ENCODE measurements at regions not wholly inside any gene's neighbourhood (a gene's known extent, or its start where the extent isn't known, plus 50 kb on each side); places are given as distances from the start of the nearest gene placed in this dataset.

- H3K36me3 ChIP-seq (ENCODE audit: control insufficient read depth in 1 of 2, insufficient read depth in 2 of 2, low read length in 1 of 2), result no peaks in the 10 kb centered on the region
- no peak overlapping the region for H3K4me3 ChIP-seq (ENCODE audit: low read length in 2 of 2)
- no peaks in the 10 kb centered on the region for H3K4me1 ChIP-seq (ENCODE audit: control insufficient read depth in 1 of 2, insufficient read depth in 2 of 2, low read length in 2 of 2)
- peaks cover 1% of the 10 kb centered on the region for H3K9me3 ChIP-seq (ENCODE audit: control insufficient read depth, low read length)
- no peaks in the 10 kb centered on the region for H3K27me3 ChIP-seq (ENCODE audit: control insufficient read depth in 1 of 2, insufficient read depth in 2 of 2, low read length in 1 of 2)
- intact Hi-C loops (cut with DNase I), result no loop called here
- no peak overlapping the region for H3K27ac ChIP-seq (ENCODE audit: low read depth in 1 of 2, low read length in 2 of 2)
- ATAC-seq (ENCODE audit: low FRiP score) (no peak), DNase-seq (no peak)
- WGBS, 2 donors, result 88 to 93% methylated on average over 1 of the region's 1 CpG
These were observed 255.9 kb downstream of the GALR1 start for GRCh38 chr18:77505499-77505898.

- ATAC-seq (ENCODE audit: low FRiP score) (no peak), DNase-seq (no peak)
- H3K36me3 ChIP-seq (ENCODE audit: control insufficient read depth in 1 of 2, insufficient read depth in 2 of 2, low read length in 1 of 2), result no peaks in the 10 kb centered on the region
- 81 to 86% methylated on average over 5 of the region's 5 CpGs for WGBS, 2 donors
- peaks cover 1% of the 10 kb centered on the region for H3K9me3 ChIP-seq (ENCODE audit: control insufficient read depth, low read length)
- H3K27ac ChIP-seq (ENCODE audit: low read depth in 1 of 2, low read length in 2 of 2), result no peak overlapping the region
- H3K4me1 ChIP-seq (ENCODE audit: control insufficient read depth in 1 of 2, insufficient read depth in 2 of 2, low read length in 2 of 2), result no peaks in the 10 kb centered on the region
- no peaks in the 10 kb centered on the region for H3K27me3 ChIP-seq (ENCODE audit: control insufficient read depth in 1 of 2, insufficient read depth in 2 of 2, low read length in 1 of 2)
- intact Hi-C loops (cut with DNase I), result no loop called here
- H3K4me3 ChIP-seq (ENCODE audit: low read length in 2 of 2), result no peak overlapping the region
These were observed 262.5 kb downstream of the GALR1 start for GRCh38 chr18:77512152-77512551.

- Histone ChIP-seq H3K4me3 (ENCODE audit: low read length in 2 of 2) (no peak overlapping the region), H3K27me3 (ENCODE audit: control insufficient read depth in 1 of 2, insufficient read depth in 2 of 2, low read length in 1 of 2) (no peaks in the 10 kb centered on the region), H3K9me3 (ENCODE audit: control insufficient read depth, low read length) (peaks cover 3% of the 10 kb centered on the region), H3K27ac (ENCODE audit: low read depth in 1 of 2, low read length in 2 of 2) (no peak overlapping the region), H3K4me1 (ENCODE audit: control insufficient read depth in 1 of 2, insufficient read depth in 2 of 2, low read length in 2 of 2) (no peaks in the 10 kb centered on the region), H3K36me3 (ENCODE audit: control insufficient read depth in 1 of 2, insufficient read depth in 2 of 2, low read length in 1 of 2) (no peaks in the 10 kb centered on the region)
- intact Hi-C loops (cut with DNase I), result no loop called here
- ATAC-seq (ENCODE audit: low FRiP score), result no peak
- 90 to 94% methylated on average over 25 of the region's 25 CpGs for WGBS, 2 donors
- DNase-seq, result no peak
These were observed 268.3 kb downstream of the GALR1 start for GRCh38 chr18:77517901-77518300.

- WGBS, 2 donors, result 81 to 85% methylated on average over 5 of the region's 5 CpGs
These were observed 271.1 kb downstream of the GALR1 start for GRCh38 chr18:77520767-77521166.

GRCh38 chr18:77522051-77522675, 272.5 kb downstream of the GALR1 start:
- no peak overlapping the region for H3K27ac ChIP-seq (ENCODE audit: low read depth in 1 of 2, low read length in 2 of 2)
- 71 to 76% methylated on average over 9 of the region's 9 CpGs for WGBS, 2 donors
- no peak overlapping the region for H3K4me3 ChIP-seq (ENCODE audit: low read length in 2 of 2)
- ATAC-seq (ENCODE audit: low FRiP score) (no peak), DNase-seq (no peak)
- no peaks in the 10 kb centered on the region for H3K36me3 ChIP-seq (ENCODE audit: control insufficient read depth in 1 of 2, insufficient read depth in 2 of 2, low read length in 1 of 2)
- H3K27me3 ChIP-seq (ENCODE audit: control insufficient read depth in 1 of 2, insufficient read depth in 2 of 2, low read length in 1 of 2), result no peaks in the 10 kb centered on the region
- intact Hi-C loops (cut with DNase I), result no loop called here
- no peaks in the 10 kb centered on the region for H3K4me1 ChIP-seq (ENCODE audit: control insufficient read depth in 1 of 2, insufficient read depth in 2 of 2, low read length in 2 of 2)
- H3K9me3 ChIP-seq (ENCODE audit: control insufficient read depth, low read length), result peaks cover 3% of the 10 kb centered on the region

More at GRCh38 chr18:77520767-77521166, 271.1 kb downstream of the GALR1 start:
- Histone ChIP-seq H3K27ac (ENCODE audit: low read depth in 1 of 2, low read length in 2 of 2) (no peak overlapping the region), H3K4me3 (ENCODE audit: low read length in 2 of 2) (no peak overlapping the region), H3K36me3 (ENCODE audit: control insufficient read depth in 1 of 2, insufficient read depth in 2 of 2, low read length in 1 of 2) (no peaks in the 10 kb centered on the region), H3K9me3 (ENCODE audit: control insufficient read depth, low read length) (peaks cover 3% of the 10 kb centered on the region), H3K4me1 (ENCODE audit: control insufficient read depth in 1 of 2, insufficient read depth in 2 of 2, low read length in 2 of 2) (no peaks in the 10 kb centered on the region), H3K27me3 (ENCODE audit: control insufficient read depth in 1 of 2, insufficient read depth in 2 of 2, low read length in 1 of 2) (no peaks in the 10 kb centered on the region)
- intact Hi-C loops (cut with DNase I), result no loop called here
- ATAC-seq (ENCODE audit: low FRiP score) (no peak), DNase-seq (no peak)

- Histone ChIP-seq H3K27ac (ENCODE audit: low read depth in 1 of 2, low read length in 2 of 2) (no peak overlapping the region), H3K9me3 (ENCODE audit: control insufficient read depth, low read length) (peaks cover 1% of the 10 kb centered on the region), H3K4me1 (ENCODE audit: control insufficient read depth in 1 of 2, insufficient read depth in 2 of 2, low read length in 2 of 2) (no peaks in the 10 kb centered on the region), H3K36me3 (ENCODE audit: control insufficient read depth in 1 of 2, insufficient read depth in 2 of 2, low read length in 1 of 2) (no peaks in the 10 kb centered on the region), H3K4me3 (ENCODE audit: low read length in 2 of 2) (no peak overlapping the region), H3K27me3 (ENCODE audit: control insufficient read depth in 1 of 2, insufficient read depth in 2 of 2, low read length in 1 of 2) (no peaks in the 10 kb centered on the region)
- ATAC-seq (ENCODE audit: low FRiP score) (no peak), DNase-seq (no peak)
- WGBS, 2 donors, result 76 to 78% methylated on average over 7 of the region's 7 CpGs
- intact Hi-C loops (cut with DNase I), result no loop called here
These were observed 275.3 kb downstream of the GALR1 start for GRCh38 chr18:77524909-77525308.

GRCh38 chr18:77526962-77527361, 277.3 kb downstream of the GALR1 start:
- no peaks in the 10 kb centered on the region for H3K36me3 ChIP-seq (ENCODE audit: control insufficient read depth in 1 of 2, insufficient read depth in 2 of 2, low read length in 1 of 2)
- no peak for DNase-seq
- no peak overlapping the region for H3K27ac ChIP-seq (ENCODE audit: low read depth in 1 of 2, low read length in 2 of 2)
- peaks cover under 1% of the 10 kb centered on the region for H3K9me3 ChIP-seq (ENCODE audit: control insufficient read depth, low read length)
- 91 to 92% methylated on average over 8 of the region's 8 CpGs for WGBS, 2 donors
- H3K4me3 ChIP-seq (ENCODE audit: low read length in 2 of 2), result no peak overlapping the region
- intact Hi-C loops (cut with DNase I), result no loop called here
- no peak for ATAC-seq (ENCODE audit: low FRiP score)
- H3K4me1 ChIP-seq (ENCODE audit: control insufficient read depth in 1 of 2, insufficient read depth in 2 of 2, low read length in 2 of 2), result no peaks in the 10 kb centered on the region
- no peaks in the 10 kb centered on the region for H3K27me3 ChIP-seq (ENCODE audit: control insufficient read depth in 1 of 2, insufficient read depth in 2 of 2, low read length in 1 of 2)

GRCh38 chr18:77528872-77529271, 279.2 kb downstream of the GALR1 start:
- no peak for ATAC-seq (ENCODE audit: low FRiP score)
- Histone ChIP-seq H3K9me3 (ENCODE audit: control insufficient read depth, low read length) (no peaks in the 10 kb centered on the region), H3K36me3 (ENCODE audit: control insufficient read depth in 1 of 2, insufficient read depth in 2 of 2, low read length in 1 of 2) (no peaks in the 10 kb centered on the region), H3K27me3 (ENCODE audit: control insufficient read depth in 1 of 2, insufficient read depth in 2 of 2, low read length in 1 of 2) (no peaks in the 10 kb centered on the region), H3K4me3 (ENCODE audit: low read length in 2 of 2) (no peak overlapping the region), H3K27ac (ENCODE audit: low read depth in 1 of 2, low read length in 2 of 2) (no peak overlapping the region), H3K4me1 (ENCODE audit: control insufficient read depth in 1 of 2, insufficient read depth in 2 of 2, low read length in 2 of 2) (no peaks in the 10 kb centered on the region)
- no peak for DNase-seq
- 70 to 71% methylated on average over 3 of the region's 3 CpGs for WGBS, 2 donors
- intact Hi-C loops (cut with DNase I), result no loop called here

GRCh38 chr18:77529492-77530176, 280.0 kb downstream of the GALR1 start:
- H3K27ac ChIP-seq (ENCODE audit: low read depth in 1 of 2, low read length in 2 of 2), result no peak overlapping the region
- no peaks in the 10 kb centered on the region for H3K9me3 ChIP-seq (ENCODE audit: control insufficient read depth, low read length)
- H3K4me1 ChIP-seq (ENCODE audit: control insufficient read depth in 1 of 2, insufficient read depth in 2 of 2, low read length in 2 of 2), result no peaks in the 10 kb centered on the region
- WGBS, 2 donors, result 69 to 70% methylated on average over 7 of the region's 7 CpGs
- H3K4me3 ChIP-seq (ENCODE audit: low read length in 2 of 2), result no peak overlapping the region
- ATAC-seq (ENCODE audit: low FRiP score) (no peak), DNase-seq (no peak)
- H3K27me3 ChIP-seq (ENCODE audit: control insufficient read depth in 1 of 2, insufficient read depth in 2 of 2, low read length in 1 of 2), result no peaks in the 10 kb centered on the region
- no peaks in the 10 kb centered on the region for H3K36me3 ChIP-seq (ENCODE audit: control insufficient read depth in 1 of 2, insufficient read depth in 2 of 2, low read length in 1 of 2)
- intact Hi-C loops (cut with DNase I), result no loop called here

All from aorta (tissue), 5 donors.